CD4-positive, alpha-beta memory T cell (primary cell): ENCODE measurements at regions not wholly inside any gene's neighbourhood (a gene's known extent, or its start where the extent isn't known, plus 50 kb on each side); places are given as distances from the start of the nearest gene placed in this dataset.
A peak's percentile ranks its signal among the peaks of the same experiment; 100 is the strongest.
"Not testable (repeated sequence)": the region's sequence is repeated elsewhere in the genome, so short reads cannot be mapped to it uniquely, and the experiment has no call there.

Experiments used
- CTCF ChIA-PET: fragments of 350-600 bp; sonication (Branson Sonifier 250); formaldehyde crosslinking; loops from one replicate; lab custom pipeline; 2021; ENCODE audit warnings: inconsistent platforms; ENCODE audit not compliant: partially characterized antibody; lab: Charles Lee
- POLR2A ChIA-PET: fragments of 350-600 bp; sonication (Branson Sonifier 250); formaldehyde crosslinking; loops from one replicate; lab custom pipeline; 2021; ENCODE audit not compliant: partially characterized antibody; lab: Charles Lee
- DNase-seq, 5 donors: peaks; one replicate each; pipeline versions ENCODE4 v3.0.0 to v3.0.0-alpha.2; 2020 to 2022; ENCODE audit warnings: mixed read lengths in 1 of 5
- H3K27ac ChIP-seq: one replicate; pipeline ENCODE4 v1.7.0; 2013; ENCODE audit warnings: low read depth, low read length
- H3K27me3 ChIP-seq: 2 replicates; pipeline ENCODE4 v1.7.0; 2013; ENCODE audit warnings: mild to moderate bottlenecking, low read length, moderate library complexity; ENCODE audit not compliant: insufficient read depth
- H3K36me3 ChIP-seq: 2 replicates; pipeline ENCODE4 v1.7.0; 2013; ENCODE audit warnings: mild to moderate bottlenecking, low read length, moderate library complexity; ENCODE audit not compliant: insufficient read depth
- H3K4me1 ChIP-seq: 2 replicates; pipeline ENCODE4 v1.7.0; 2013; ENCODE audit warnings: mild to moderate bottlenecking, low read length, moderate library complexity; ENCODE audit not compliant: insufficient read depth
- H3K4me3 ChIP-seq, 2 donors: one replicate each; pipeline ENCODE4 v1.7.0; 2013; ENCODE audit warnings: low read length in 2 of 2, mild to moderate bottlenecking in 1 of 2
- H3K9me3 ChIP-seq, 2 donors: one replicate each; pipeline ENCODE4 v1.7.0; 2013; ENCODE audit warnings: low read length in 2 of 2, control low read depth in 1 of 2; ENCODE audit not compliant: control insufficient read depth in 1 of 2
- H3K27ac Mint-ChIP-seq, 7 donors: one replicate each; pipeline ENCODE4 v1.8.0; 2020 to 2021; ENCODE audit warnings: mixed read lengths in 7 of 7, mild to moderate bottlenecking in 6 of 7, inconsistent platforms in 3 of 7, moderate library complexity in 3 of 7
- H3K27me3 Mint-ChIP-seq, 2 donors: one replicate each; pipeline ENCODE4 v1.8.0; 2020 to 2021; ENCODE audit warnings: mixed read lengths in 2 of 2
- H3K36me3 Mint-ChIP-seq, 2 donors: one replicate each; pipeline ENCODE4 v1.8.0; 2020 to 2021; ENCODE audit warnings: mixed read lengths in 2 of 2, inconsistent platforms in 1 of 2, mild to moderate bottlenecking in 1 of 2
- H3K4me1 Mint-ChIP-seq, 4 donors: one replicate each; pipeline ENCODE4 v1.8.0; 2020 to 2021; ENCODE audit warnings: mixed read lengths in 4 of 4, mild to moderate bottlenecking in 1 of 4
- H3K4me3 Mint-ChIP-seq, 8 donors: one replicate each; pipeline ENCODE4 v1.8.0; 2020 to 2021; ENCODE audit warnings: mixed read lengths in 8 of 8, mild to moderate bottlenecking in 7 of 8, moderate library complexity in 6 of 8, inconsistent platforms in 3 of 8
- H3K9me3 Mint-ChIP-seq, 8 donors: one replicate each; pipeline ENCODE4 v1.8.0; 2020 to 2021; ENCODE audit warnings: mixed read lengths in 8 of 8, mild to moderate bottlenecking in 5 of 8, inconsistent platforms in 3 of 8, moderate library complexity in 1 of 8
- intact Hi-C: fragments of 100-400 bp; cut with micrococcal nuclease; formaldehyde crosslinking; loops from one replicate; pipeline ENCODE4 v1.15.1; 2023

GRCh38 chr10:64419461-64419860, 898.3 kb downstream of the REEP3 start:
- H3K36me3 Mint-ChIP-seq: no peaks in the 10 kb centered on the region
- no peaks in the 10 kb centered on the region for H3K36me3 ChIP-seq
- POLR2A ChIA-PET: no interaction called here
- DNase-seq: no peak
- H3K4me1 Mint-ChIP-seq: no peaks in the 10 kb centered on the region
- CTCF ChIA-PET: no interaction called here
- H3K27ac Mint-ChIP-seq: peak overlapping the region in 1 of 7 donors; percentile 77
- H3K27ac ChIP-seq: no peak overlapping the region
- no peaks in the 10 kb centered on the region for H3K27me3 Mint-ChIP-seq
- no peaks in the 10 kb centered on the region for H3K27me3 ChIP-seq
- H3K9me3 Mint-ChIP-seq: peaks cover 0 to 4% (median 0%) of the 10 kb centered on the region in 8 donors
- H3K9me3 ChIP-seq: no peaks in the 10 kb centered on the region
- intact Hi-C loops: no loop called here
- no peak overlapping the region for H3K4me3 ChIP-seq
- H3K4me1 ChIP-seq: no peaks in the 10 kb centered on the region
- H3K4me3 Mint-ChIP-seq: no peak overlapping the region

- Histone ChIP-seq H3K4me3 (no peak overlapping the region), H3K9me3 (no peaks in the 10 kb centered on the region), H3K36me3 (no peaks in the 10 kb centered on the region), H3K27ac (no peak overlapping the region), H3K27me3 (no peaks in the 10 kb centered on the region), H3K4me1 (no peaks in the 10 kb centered on the region)
- Mint-ChIP-seq H3K27me3 (no peaks in the 10 kb centered on the region), H3K36me3 (no peaks in the 10 kb centered on the region), H3K4me3 (no peak overlapping the region), H3K9me3 (peaks cover 0 to 7% (median 3%) of the 10 kb centered on the region in 8 donors), H3K4me1 (no peaks in the 10 kb centered on the region), H3K27ac (no peak overlapping the region)
- ChIA-PET POLR2A (no interaction called here), CTCF (no interaction called here)
- no peak for DNase-seq
- intact Hi-C loops: no loop called here
These were observed 905.5 kb downstream of the REEP3 start for GRCh38 chr10:64426745-64427144.

GRCh38 chr10:64430690-64431323, 909.6 kb downstream of the REEP3 start:
- no peaks in the 10 kb centered on the region for H3K27me3 Mint-ChIP-seq
- intact Hi-C loops: no loop called here
- H3K27me3 ChIP-seq: no peaks in the 10 kb centered on the region

DNA sequence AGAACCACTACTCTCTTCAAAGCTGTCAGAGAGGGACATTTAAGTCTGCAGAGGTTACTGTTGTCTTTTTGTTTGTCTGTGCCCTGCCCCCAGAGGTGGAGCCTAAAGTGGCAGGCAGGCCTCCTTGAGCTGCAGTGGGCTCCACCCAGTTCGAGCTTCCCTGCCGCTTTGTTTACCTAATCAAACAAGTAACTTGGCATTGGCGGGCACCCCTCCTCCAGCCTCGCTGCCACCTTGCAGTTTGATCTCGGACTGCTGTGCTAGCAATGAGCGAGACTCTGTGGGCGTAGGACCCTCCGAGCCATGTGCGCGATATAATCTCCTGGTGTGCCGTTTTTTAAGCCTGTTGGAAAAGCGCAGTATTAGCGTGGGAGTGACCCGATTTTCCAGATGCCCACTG, 920.7 kb downstream of the REEP3 start:
- H3K4me3 Mint-ChIP-seq, H3K27me3 Mint-ChIP-seq, intact Hi-C loops, H3K4me3 ChIP-seq, H3K27ac Mint-ChIP-seq, H3K9me3 ChIP-seq, H3K27me3 ChIP-seq, H3K4me1 Mint-ChIP-seq, H3K4me1 ChIP-seq, DNase-seq, CTCF ChIA-PET, H3K36me3 ChIP-seq, H3K27ac ChIP-seq, H3K36me3 Mint-ChIP-seq, POLR2A ChIA-PET: not testable (repeated sequence)
- H3K9me3 Mint-ChIP-seq: peaks cover 0 to 25% (median 9%) of the 10 kb centered on the region in 8 donors

More at GRCh38 chr10:64430690-64431323, 909.6 kb downstream of the REEP3 start:
- Histone ChIP-seq H3K36me3 (no peaks in the 10 kb centered on the region), H3K27ac (no peak overlapping the region), H3K4me3 (no peak overlapping the region), H3K9me3 (no peaks in the 10 kb centered on the region), H3K4me1 (no peaks in the 10 kb centered on the region)
- Mint-ChIP-seq H3K9me3 (peaks cover 0 to 14% (median 4%) of the 10 kb centered on the region in 8 donors), H3K4me3 (no peak overlapping the region), H3K4me1 (no peaks in the 10 kb centered on the region), H3K36me3 (no peaks in the 10 kb centered on the region), H3K27ac (no peak overlapping the region)
- CTCF ChIA-PET: no interaction called here
- no peak for DNase-seq
- POLR2A ChIA-PET: interaction anchor here (0.6 kb wide), 1 partner anchor 19 kb away, joined by 3 read pairs; no protein-coding TSS in a partner anchor

GRCh38 chr10:64444163-64444562, 923.0 kb downstream of the REEP3 start:
- no peaks in the 10 kb centered on the region for H3K27me3 ChIP-seq
- POLR2A ChIA-PET: no interaction called here
- CTCF ChIA-PET: no interaction called here
- intact Hi-C loops: no loop called here
- Mint-ChIP-seq H3K4me1 (no peaks in the 10 kb centered on the region), H3K27ac (no peak overlapping the region), H3K4me3 (no peak overlapping the region), H3K27me3 (no peaks in the 10 kb centered on the region), H3K9me3 (peaks cover 0 to 21% (median 5%) of the 10 kb centered on the region in 8 donors), H3K36me3 (no peaks in the 10 kb centered on the region)
- no peaks in the 10 kb centered on the region for H3K9me3 ChIP-seq
- no peak for DNase-seq
- no peak overlapping the region for H3K27ac ChIP-seq
- H3K4me1 ChIP-seq: no peaks in the 10 kb centered on the region
- H3K4me3 ChIP-seq: no peak overlapping the region
- H3K36me3 ChIP-seq: no peaks in the 10 kb centered on the region

GRCh38 chr10:64444564-64444963, 923.4 kb downstream of the REEP3 start:
- Histone ChIP-seq H3K36me3 (no peaks in the 10 kb centered on the region), H3K27ac (no peak overlapping the region), H3K4me1 (no peaks in the 10 kb centered on the region), H3K27me3 (no peaks in the 10 kb centered on the region), H3K4me3 (no peak overlapping the region), H3K9me3 (no peaks in the 10 kb centered on the region)
- Mint-ChIP-seq H3K4me1 (no peaks in the 10 kb centered on the region), H3K36me3 (no peaks in the 10 kb centered on the region), H3K4me3 (no peak overlapping the region), H3K9me3 (peaks cover 0 to 18% (median 4%) of the 10 kb centered on the region in 8 donors), H3K27me3 (no peaks in the 10 kb centered on the region), H3K27ac (no peak overlapping the region)
- no peak for DNase-seq
- intact Hi-C loops: no loop called here
- ChIA-PET POLR2A (no interaction called here), CTCF (no interaction called here)

GRCh38 chr10:64449603-64450002, 928.4 kb downstream of the REEP3 start:
- ChIA-PET CTCF (no interaction called here), POLR2A (no interaction called here)
- H3K36me3 Mint-ChIP-seq: no peaks in the 10 kb centered on the region
- Histone ChIP-seq H3K36me3 (no peaks in the 10 kb centered on the region), H3K27ac (no peak overlapping the region), H3K9me3 (no peaks in the 10 kb centered on the region), H3K4me1 (no peaks in the 10 kb centered on the region), H3K4me3 (no peak overlapping the region), H3K27me3 (no peaks in the 10 kb centered on the region)
- H3K4me3 Mint-ChIP-seq: no peak overlapping the region
- H3K27ac Mint-ChIP-seq: no peak overlapping the region
- peaks cover 0 to 3% (median under 1%) of the 10 kb centered on the region in 8 donors for H3K9me3 Mint-ChIP-seq
- H3K27me3 Mint-ChIP-seq: no peaks in the 10 kb centered on the region
- intact Hi-C loops: no loop called here
- H3K4me1 Mint-ChIP-seq: no peaks in the 10 kb centered on the region
- no peak for DNase-seq
